Astrocyte (in vitro differentiated cells and primary cell): ENCODE measurements at regions not wholly inside any gene's neighbourhood (a gene's known extent, or its start where the extent isn't known, plus 50 kb on each side); places are given as distances from the start of the nearest gene placed in this dataset.

Source experiments
- EZH2 ChIP-seq: IDR thresholded peaks from 2 replicates; pipeline ENCODE4 v1.6.1; 2012; ENCODE audit warnings: mild to moderate bottlenecking, low read length, inconsistent platforms; ENCODE audit not compliant: insufficient read depth
- TF ChIP-seq, protein P1 (sequence below): IDR thresholded peaks from 2 replicates; pipeline ENCODE4 v1.5.1; 2011; ENCODE audit warnings: low read depth, mild to moderate bottlenecking, inconsistent platforms, low read length, moderate library complexity; ENCODE audit not compliant: insufficient read depth

DNA sequence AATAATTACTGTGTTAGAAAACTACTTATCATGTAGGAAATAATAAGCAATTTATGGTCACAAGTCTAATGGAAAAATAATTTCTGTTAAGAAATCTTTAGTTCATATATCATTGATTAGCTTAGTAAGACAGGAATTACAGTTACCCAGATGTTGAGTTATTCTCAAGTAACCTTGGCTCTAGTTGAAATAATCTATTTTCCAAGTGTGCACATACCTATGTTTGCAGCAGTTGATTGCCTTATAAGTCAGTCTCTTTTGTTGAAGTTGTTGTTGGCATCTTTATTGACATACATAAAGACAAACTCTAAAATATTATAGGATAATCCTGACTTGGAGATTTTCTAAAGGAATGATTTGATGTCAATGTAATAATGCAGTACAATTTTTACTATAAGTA, 511.4 kb upstream of the KLF12 start:
- TF ChIP-seq, protein P1, sequence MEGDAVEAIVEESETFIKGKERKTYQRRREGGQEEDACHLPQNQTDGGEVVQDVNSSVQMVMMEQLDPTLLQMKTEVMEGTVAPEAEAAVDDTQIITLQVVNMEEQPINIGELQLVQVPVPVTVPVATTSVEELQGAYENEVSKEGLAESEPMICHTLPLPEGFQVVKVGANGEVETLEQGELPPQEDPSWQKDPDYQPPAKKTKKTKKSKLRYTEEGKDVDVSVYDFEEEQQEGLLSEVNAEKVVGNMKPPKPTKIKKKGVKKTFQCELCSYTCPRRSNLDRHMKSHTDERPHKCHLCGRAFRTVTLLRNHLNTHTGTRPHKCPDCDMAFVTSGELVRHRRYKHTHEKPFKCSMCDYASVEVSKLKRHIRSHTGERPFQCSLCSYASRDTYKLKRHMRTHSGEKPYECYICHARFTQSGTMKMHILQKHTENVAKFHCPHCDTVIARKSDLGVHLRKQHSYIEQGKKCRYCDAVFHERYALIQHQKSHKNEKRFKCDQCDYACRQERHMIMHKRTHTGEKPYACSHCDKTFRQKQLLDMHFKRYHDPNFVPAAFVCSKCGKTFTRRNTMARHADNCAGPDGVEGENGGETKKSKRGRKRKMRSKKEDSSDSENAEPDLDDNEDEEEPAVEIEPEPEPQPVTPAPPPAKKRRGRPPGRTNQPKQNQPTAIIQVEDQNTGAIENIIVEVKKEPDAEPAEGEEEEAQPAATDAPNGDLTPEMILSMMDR, result no peak
- TF ChIP-seq EZH2, result no peak
